SH-SY5Y (cell line): ENCODE measurements at regions not wholly inside any gene's neighbourhood (a gene's known extent, or its start where the extent isn't known, plus 50 kb on each side); places are given as distances from the start of the nearest gene placed in this dataset.

Source experiments
- GATA2 ChIP-seq: IDR thresholded peaks from 2 replicates; pipeline ENCODE4 v1.6.1; 2011; ENCODE audit warnings: mild to moderate bottlenecking, low read depth, low read length
- GATA3 ChIP-seq: IDR thresholded peaks from 2 replicates; pipeline ENCODE4 v1.6.1; 2011; ENCODE audit warnings: low read depth, mild to moderate bottlenecking, low read length, moderate library complexity

DNA sequence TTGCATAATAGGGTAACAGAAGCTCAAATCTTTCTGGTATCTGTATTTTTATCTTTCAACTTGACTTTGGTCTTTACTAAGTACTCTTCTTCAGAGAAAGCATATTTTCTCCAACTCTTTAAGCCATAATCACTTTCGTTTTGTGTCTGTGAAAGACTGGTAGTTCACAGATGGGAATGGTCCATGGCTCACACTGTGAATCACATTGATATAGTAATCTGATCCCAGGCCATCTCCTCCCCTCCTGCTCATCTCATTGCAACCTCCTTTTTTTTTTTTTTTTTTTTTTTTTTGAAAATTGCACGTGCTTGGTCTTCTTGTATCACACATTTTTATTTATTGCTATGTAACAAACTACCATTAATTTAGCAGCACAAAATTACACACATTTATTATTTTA lies 694.5 kb upstream of the SLIT2 start:
- TF ChIP-seq GATA2 (no peak), GATA3 (no peak)
